ENCODE measurements at regions not wholly inside any gene's neighbourhood (a gene's known extent, or its start where the extent isn't known, plus 50 kb on each side); places are given as distances from the start of the nearest gene placed in this dataset.

DNA sequence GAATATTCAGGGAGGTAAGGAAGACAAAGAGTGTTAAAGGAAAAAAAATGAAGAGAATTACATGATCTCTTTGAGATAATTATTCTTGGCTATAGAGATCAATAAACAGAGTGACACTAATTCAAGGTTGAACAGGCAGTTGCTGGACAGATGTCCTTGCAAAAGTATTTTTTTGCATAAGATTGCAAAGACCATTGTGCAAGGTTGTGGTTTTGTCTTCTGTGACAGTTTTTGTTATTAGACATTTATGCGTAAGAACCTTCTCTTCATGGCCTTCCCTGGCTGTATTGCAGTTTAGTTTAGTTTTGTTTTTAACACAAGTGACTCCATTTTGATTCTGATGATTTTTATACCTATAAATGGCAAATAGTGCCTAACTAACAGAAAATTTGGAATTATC, 682.8 kb upstream of the ARPP21 start:
- Histone ChIP-seq H3K9me3 (ENCODE audit: control insufficient read depth, insufficient read depth, low read depth, low read length) (no peaks in the 10 kb centered on the region), H3K36me3 (ENCODE audit: control insufficient read depth, insufficient read depth, low read length) (no peaks in the 10 kb centered on the region), H3K27ac (ENCODE audit: low read length) (no peak overlapping the region), H3K4me3 (ENCODE audit: low read depth in 2 of 2, low read length in 2 of 2) (no peak overlapping the region), H3K4me1 (ENCODE audit: control insufficient read depth, insufficient read depth, low read length) (no peaks in the 10 kb centered on the region), H3K27me3 (ENCODE audit: control insufficient read depth, insufficient read depth, low read length) (no peaks in the 10 kb centered on the region)
- ChIA-PET CTCF (no interaction called here), POLR2A (no interaction called here)
- intact Hi-C loops (cut with micrococcal nuclease; ENCODE audit: unreplicated experiment) (no loop called here), in situ Hi-C loops (cut with HindIII; ENCODE audit: low pct_unique_long_range_greater_than_20kb, low sequenced_read_pairs) (no loop called here)
- no TSS peak for BruUV-seq (replicated peaks)
- TF ChIP-seq, protein P1, sequence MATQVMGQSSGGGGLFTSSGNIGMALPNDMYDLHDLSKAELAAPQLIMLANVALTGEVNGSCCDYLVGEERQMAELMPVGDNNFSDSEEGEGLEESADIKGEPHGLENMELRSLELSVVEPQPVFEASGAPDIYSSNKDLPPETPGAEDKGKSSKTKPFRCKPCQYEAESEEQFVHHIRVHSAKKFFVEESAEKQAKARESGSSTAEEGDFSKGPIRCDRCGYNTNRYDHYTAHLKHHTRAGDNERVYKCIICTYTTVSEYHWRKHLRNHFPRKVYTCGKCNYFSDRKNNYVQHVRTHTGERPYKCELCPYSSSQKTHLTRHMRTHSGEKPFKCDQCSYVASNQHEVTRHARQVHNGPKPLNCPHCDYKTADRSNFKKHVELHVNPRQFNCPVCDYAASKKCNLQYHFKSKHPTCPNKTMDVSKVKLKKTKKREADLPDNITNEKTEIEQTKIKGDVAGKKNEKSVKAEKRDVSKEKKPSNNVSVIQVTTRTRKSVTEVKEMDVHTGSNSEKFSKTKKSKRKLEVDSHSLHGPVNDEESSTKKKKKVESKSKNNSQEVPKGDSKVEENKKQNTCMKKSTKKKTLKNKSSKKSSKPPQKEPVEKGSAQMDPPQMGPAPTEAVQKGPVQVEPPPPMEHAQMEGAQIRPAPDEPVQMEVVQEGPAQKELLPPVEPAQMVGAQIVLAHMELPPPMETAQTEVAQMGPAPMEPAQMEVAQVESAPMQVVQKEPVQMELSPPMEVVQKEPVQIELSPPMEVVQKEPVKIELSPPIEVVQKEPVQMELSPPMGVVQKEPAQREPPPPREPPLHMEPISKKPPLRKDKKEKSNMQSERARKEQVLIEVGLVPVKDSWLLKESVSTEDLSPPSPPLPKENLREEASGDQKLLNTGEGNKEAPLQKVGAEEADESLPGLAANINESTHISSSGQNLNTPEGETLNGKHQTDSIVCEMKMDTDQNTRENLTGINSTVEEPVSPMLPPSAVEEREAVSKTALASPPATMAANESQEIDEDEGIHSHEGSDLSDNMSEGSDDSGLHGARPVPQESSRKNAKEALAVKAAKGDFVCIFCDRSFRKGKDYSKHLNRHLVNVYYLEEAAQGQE (IDR thresholded peaks at IDR 0.05; ENCODE audit: insufficient read depth in 1 of 2, low read depth in 2 of 2, low read length in 1 of 2) = no peak
- no peak for TF ChIP-seq TCF7L2 (IDR thresholded peaks at IDR 0.05; ENCODE audit: low read depth, low read length)
- TF ChIP-seq, protein P2, sequence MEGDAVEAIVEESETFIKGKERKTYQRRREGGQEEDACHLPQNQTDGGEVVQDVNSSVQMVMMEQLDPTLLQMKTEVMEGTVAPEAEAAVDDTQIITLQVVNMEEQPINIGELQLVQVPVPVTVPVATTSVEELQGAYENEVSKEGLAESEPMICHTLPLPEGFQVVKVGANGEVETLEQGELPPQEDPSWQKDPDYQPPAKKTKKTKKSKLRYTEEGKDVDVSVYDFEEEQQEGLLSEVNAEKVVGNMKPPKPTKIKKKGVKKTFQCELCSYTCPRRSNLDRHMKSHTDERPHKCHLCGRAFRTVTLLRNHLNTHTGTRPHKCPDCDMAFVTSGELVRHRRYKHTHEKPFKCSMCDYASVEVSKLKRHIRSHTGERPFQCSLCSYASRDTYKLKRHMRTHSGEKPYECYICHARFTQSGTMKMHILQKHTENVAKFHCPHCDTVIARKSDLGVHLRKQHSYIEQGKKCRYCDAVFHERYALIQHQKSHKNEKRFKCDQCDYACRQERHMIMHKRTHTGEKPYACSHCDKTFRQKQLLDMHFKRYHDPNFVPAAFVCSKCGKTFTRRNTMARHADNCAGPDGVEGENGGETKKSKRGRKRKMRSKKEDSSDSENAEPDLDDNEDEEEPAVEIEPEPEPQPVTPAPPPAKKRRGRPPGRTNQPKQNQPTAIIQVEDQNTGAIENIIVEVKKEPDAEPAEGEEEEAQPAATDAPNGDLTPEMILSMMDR (IDR thresholded peaks at IDR 0.05) = no peak
- DNase-seq (ENCODE audit: low read depth, low spot score) = no peak
- no peak for ATAC-seq

DNA sequence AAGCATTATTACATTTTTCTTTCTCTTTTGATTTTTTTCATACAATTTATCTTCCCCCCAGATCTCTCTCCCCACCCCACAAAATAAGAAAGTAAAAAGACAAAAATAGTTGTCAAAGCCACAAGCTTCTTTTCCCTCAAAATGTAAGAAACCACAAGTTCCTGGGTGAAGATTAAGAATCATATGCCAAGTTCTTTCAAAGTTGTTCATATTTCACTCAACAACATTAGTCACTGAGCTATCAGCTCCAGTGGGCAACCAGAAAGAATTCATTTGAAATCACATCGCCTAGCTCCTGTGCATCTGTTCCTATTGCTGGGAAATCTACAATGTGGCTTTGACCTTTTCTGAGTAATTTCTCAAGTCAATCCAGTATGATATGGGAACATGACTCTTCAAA, 681.6 kb upstream of the ARPP21 start:
- no peak for DNase-seq (ENCODE audit: low read depth, low spot score)
- no peaks in the 10 kb centered on the region for H3K4me1 ChIP-seq (ENCODE audit: control insufficient read depth, insufficient read depth, low read length)
- no peak overlapping the region for H3K4me3 ChIP-seq (ENCODE audit: low read depth in 2 of 2, low read length in 2 of 2)
- H3K9me3 ChIP-seq (ENCODE audit: control insufficient read depth, insufficient read depth, low read depth, low read length) = no peaks in the 10 kb centered on the region
- ATAC-seq = no peak
- intact Hi-C loops (cut with micrococcal nuclease; ENCODE audit: unreplicated experiment) (no loop called here), in situ Hi-C loops (cut with HindIII; ENCODE audit: low pct_unique_long_range_greater_than_20kb, low sequenced_read_pairs) (no loop called here)
- TF ChIP-seq POLR2AphosphoS5 (IDR thresholded peaks at IDR 0.05; ENCODE audit: low read depth, low read length) (no peak), SIN3A (IDR thresholded peaks at IDR 0.05; ENCODE audit: borderline replicate concordance, insufficient read depth, low read depth, low read length) (no peak), TCF7L2 (IDR thresholded peaks at IDR 0.05; ENCODE audit: low read depth, low read length) (no peak)
- TF ChIP-seq, protein P1 (IDR thresholded peaks at IDR 0.05; ENCODE audit: insufficient read depth in 1 of 2, low read depth in 2 of 2, low read length in 1 of 2) = no peak
- TF ChIP-seq, protein P2 (IDR thresholded peaks at IDR 0.05) = no peak
- H3K27ac ChIP-seq (ENCODE audit: low read length) = no peak overlapping the region
- POLR2A ChIA-PET = no interaction called here
- no peaks in the 10 kb centered on the region for H3K27me3 ChIP-seq (ENCODE audit: control insufficient read depth, insufficient read depth, low read length)
- no TSS peak for BruUV-seq (replicated peaks)
- H3K36me3 ChIP-seq (ENCODE audit: control insufficient read depth, insufficient read depth, low read length) = no peaks in the 10 kb centered on the region
- CTCF ChIA-PET = no interaction called here
